Upper lobe of left lung (tissue), 6 donors: ENCODE measurements at regions not wholly inside any gene's neighbourhood (a gene's known extent, or its start where the extent isn't known, plus 50 kb on each side); places are given as distances from the start of the nearest gene placed in this dataset.

Experiments
- ATAC-seq, 2 donors: fragments of 200-7000 bp; cut with Tn5 transposase; one replicate each; pipeline ENCODE4 v1.9.1; 2022; ENCODE audit warnings: mild to moderate bottlenecking in 2 of 2, moderate library complexity in 2 of 2; ENCODE audit not compliant: low FRiP score in 2 of 2
- DNase-seq, 2 donors: peaks; one replicate each; pipeline ENCODE4 v3.0.0-alpha.2; 2019 to 2020
- H3K27ac ChIP-seq, 4 donors: fragments of 200-600 bp; sonication (generic); one replicate each; pipeline ENCODE4 v1.5.1; 2016 to 2019
- H3K27me3 ChIP-seq, 4 donors: fragments of 200-600 bp; sonication (generic); one replicate each; pipeline ENCODE4 v1.5.1; 2017 to 2019
- H3K36me3 ChIP-seq, 4 donors: fragments of 200-600 bp; sonication (generic); one replicate each; pipeline ENCODE4 v1.5.1; 2016 to 2019
- H3K4me1 ChIP-seq, 4 donors: fragments of 200-600 bp; sonication (generic); one replicate each; pipeline ENCODE4 v1.5.1; 2018 to 2019
- H3K4me3 ChIP-seq, 4 donors: fragments of 200-600 bp; sonication (generic); one replicate each; pipeline ENCODE4 v1.5.1; 2017 to 2019; ENCODE audit warnings: mild to moderate bottlenecking in 2 of 4, moderate library complexity in 1 of 4
- H3K9me3 ChIP-seq, 4 donors: fragments of 200-600 bp; sonication (generic); one replicate each; pipeline ENCODE4 v1.5.1; 2018 to 2019
- EP300 ChIP-seq, 4 donors: sonication (generic); formaldehyde crosslinking; IDR thresholded peaks; one replicate each; pipeline ENCODE4 v1.5.1; 2017; ENCODE audit warnings: antibody characterized with exemption in 4 of 4, control low read depth in 2 of 4
- POLR2A ChIP-seq, 4 donors: fragments of 450-650 bp; IDR thresholded peaks; one replicate each; pipeline ENCODE4 v1.5.1; 2016 to 2017; ENCODE audit warnings: antibody characterized with exemption in 4 of 4, mild to moderate bottlenecking in 2 of 4
- POLR2AphosphoS5 ChIP-seq, 2 donors: sonication (generic); formaldehyde crosslinking; IDR thresholded peaks; one replicate each; pipeline ENCODE4 v1.5.1; 2017; ENCODE audit warnings: antibody characterized with exemption in 2 of 2
- WGBS, 2 donors: methylation state at CpG; one replicate each; pipeline ENCODE4 v1.1.5; 2017 to 2018; 5-methylcytosine and 5-hydroxymethylcytosine counted together
- TF ChIP-seq, protein P1 (sequence below), 6 experiments: fragments of 450-650 bp in 4 of 6; fragments of 200-600 bp in 2 of 6; sonication (generic) in 2 of 6; IDR thresholded peaks; one replicate each; pipeline ENCODE4 v1.5.1; 2016 to 2019; ENCODE audit warnings: antibody characterized with exemption in 6 of 6
- donor health status: DM: no; HTN: no; CAD: no; lungs with moderate emphysema.
- donor health status: DM: no; HTN: yes; CAD: no; lungs with severe emphysema.

- no peaks in the 10 kb centered on the region for H3K36me3 ChIP-seq
- DNase-seq (no peak), ATAC-seq (no peak)
- H3K27ac ChIP-seq: no peak overlapping the region
- H3K27me3 ChIP-seq: no peaks in the 10 kb centered on the region
- no peak for TF ChIP-seq POLR2A (IDR thresholded peaks at IDR 0.05)
- no peak for TF ChIP-seq EP300 (IDR thresholded peaks at IDR 0.05)
- TF ChIP-seq POLR2AphosphoS5 (IDR thresholded peaks at IDR 0.05): no peak
- TF ChIP-seq, protein P1, sequence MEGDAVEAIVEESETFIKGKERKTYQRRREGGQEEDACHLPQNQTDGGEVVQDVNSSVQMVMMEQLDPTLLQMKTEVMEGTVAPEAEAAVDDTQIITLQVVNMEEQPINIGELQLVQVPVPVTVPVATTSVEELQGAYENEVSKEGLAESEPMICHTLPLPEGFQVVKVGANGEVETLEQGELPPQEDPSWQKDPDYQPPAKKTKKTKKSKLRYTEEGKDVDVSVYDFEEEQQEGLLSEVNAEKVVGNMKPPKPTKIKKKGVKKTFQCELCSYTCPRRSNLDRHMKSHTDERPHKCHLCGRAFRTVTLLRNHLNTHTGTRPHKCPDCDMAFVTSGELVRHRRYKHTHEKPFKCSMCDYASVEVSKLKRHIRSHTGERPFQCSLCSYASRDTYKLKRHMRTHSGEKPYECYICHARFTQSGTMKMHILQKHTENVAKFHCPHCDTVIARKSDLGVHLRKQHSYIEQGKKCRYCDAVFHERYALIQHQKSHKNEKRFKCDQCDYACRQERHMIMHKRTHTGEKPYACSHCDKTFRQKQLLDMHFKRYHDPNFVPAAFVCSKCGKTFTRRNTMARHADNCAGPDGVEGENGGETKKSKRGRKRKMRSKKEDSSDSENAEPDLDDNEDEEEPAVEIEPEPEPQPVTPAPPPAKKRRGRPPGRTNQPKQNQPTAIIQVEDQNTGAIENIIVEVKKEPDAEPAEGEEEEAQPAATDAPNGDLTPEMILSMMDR (IDR thresholded peaks at IDR 0.05): no peak
- H3K9me3 ChIP-seq: no peaks in the 10 kb centered on the region
- H3K4me3 ChIP-seq: no peak overlapping the region
- WGBS, 2 donors: 83 to 86% methylated on average over 1 of the region's 1 CpG
- peaks cover 0 to 2% (median 0%) of the 10 kb centered on the region in 4 donors for H3K4me1 ChIP-seq
These were observed 317.7 kb upstream of the NOCT start for GRCh38 chr4:138697851-138698250.

DNA sequence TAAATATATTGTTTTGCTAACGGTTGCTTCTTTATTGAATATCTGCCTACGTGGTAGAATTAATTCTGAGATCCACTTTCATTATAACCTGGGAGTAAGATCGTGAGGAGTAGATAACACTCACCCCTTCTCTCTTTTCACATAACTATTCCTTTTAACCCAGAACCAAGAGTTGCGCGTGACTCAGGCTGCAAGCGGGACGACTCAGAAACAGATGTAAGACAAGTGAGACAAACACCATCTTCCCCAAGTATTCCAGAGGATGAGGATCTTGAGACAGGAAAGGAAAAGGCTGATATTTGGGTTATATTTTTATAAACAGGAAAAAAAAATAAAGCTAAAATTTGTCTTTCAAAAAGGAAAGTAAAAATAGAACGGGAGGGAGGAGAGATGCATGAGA lies 318.8 kb upstream of the NOCT start:
- ATAC-seq: no peak
- TF ChIP-seq POLR2A (IDR thresholded peaks at IDR 0.05): no peak
- TF ChIP-seq POLR2AphosphoS5 (IDR thresholded peaks at IDR 0.05): no peak
- TF ChIP-seq, protein P1 (IDR thresholded peaks at IDR 0.05): no peak
- TF ChIP-seq EP300 (IDR thresholded peaks at IDR 0.05): no peak

DNA sequence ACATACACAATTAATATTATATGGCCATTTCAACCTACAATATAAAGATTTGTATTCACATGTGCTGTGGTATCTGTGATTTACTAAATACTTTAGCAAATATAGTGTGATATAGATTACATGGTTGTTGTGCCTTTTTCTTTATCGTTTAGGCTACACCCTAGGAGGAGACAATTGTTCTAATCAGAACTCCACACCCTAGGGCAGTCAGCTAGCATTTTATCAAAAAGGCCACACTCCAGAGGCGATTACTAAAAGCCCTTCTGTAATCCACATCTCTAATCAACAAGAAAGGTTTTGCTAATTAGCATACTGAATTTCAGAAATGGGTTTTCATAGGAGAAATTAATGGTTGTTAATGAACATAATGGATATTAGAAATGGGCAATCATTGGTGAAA lies 319.5 kb upstream of the NOCT start:
- no peaks in the 10 kb centered on the region for H3K9me3 ChIP-seq
- H3K36me3 ChIP-seq: no peaks in the 10 kb centered on the region
- 83 to 90% methylated on average over 2 of the region's 2 CpGs for WGBS, 2 donors
- H3K4me3 ChIP-seq: no peak overlapping the region
- no peak overlapping the region for H3K27ac ChIP-seq
- ATAC-seq: no peak
- TF ChIP-seq POLR2AphosphoS5 (IDR thresholded peaks at IDR 0.05) (no peak), EP300 (IDR thresholded peaks at IDR 0.05) (no peak), POLR2A (IDR thresholded peaks at IDR 0.05) (no peak)
- TF ChIP-seq, protein P1 (IDR thresholded peaks at IDR 0.05): no peak
- H3K27me3 ChIP-seq: no peaks in the 10 kb centered on the region
- H3K4me1 ChIP-seq: peaks cover 0 to 2% (median 0%) of the 10 kb centered on the region in 4 donors
- DNase-seq: no peak

More for the DNA sequence above, 318.8 kb upstream of the NOCT start:
- Histone ChIP-seq H3K9me3 (no peaks in the 10 kb centered on the region), H3K4me1 (peaks cover 0 to 2% (median 0%) of the 10 kb centered on the region in 4 donors), H3K27me3 (no peaks in the 10 kb centered on the region), H3K27ac (no peak overlapping the region), H3K36me3 (no peaks in the 10 kb centered on the region), H3K4me3 (no peak overlapping the region)
- DNase-seq: no peak
- 75 to 81% methylated on average over 8 of the region's 8 CpGs for WGBS, 2 donors

- 42 to 55% methylated on average over 3 of the region's 3 CpGs for WGBS, 2 donors
- TF ChIP-seq, protein P1 (IDR thresholded peaks at IDR 0.05): no peak
- no peak for TF ChIP-seq EP300 (IDR thresholded peaks at IDR 0.05)
- TF ChIP-seq POLR2A (IDR thresholded peaks at IDR 0.05): no peak
- no peak for TF ChIP-seq POLR2AphosphoS5 (IDR thresholded peaks at IDR 0.05)
- H3K4me1 ChIP-seq: peaks cover 0 to 2% (median 0%) of the 10 kb centered on the region in 4 donors
- H3K4me3 ChIP-seq: no peak overlapping the region
- H3K9me3 ChIP-seq: no peaks in the 10 kb centered on the region
- ATAC-seq (no peak), DNase-seq (no peak)
- no peaks in the 10 kb centered on the region for H3K27me3 ChIP-seq
- no peak overlapping the region for H3K27ac ChIP-seq
- H3K36me3 ChIP-seq: no peaks in the 10 kb centered on the region
These were observed 322.1 kb upstream of the NOCT start for GRCh38 chr4:138693526-138693925.

DNA sequence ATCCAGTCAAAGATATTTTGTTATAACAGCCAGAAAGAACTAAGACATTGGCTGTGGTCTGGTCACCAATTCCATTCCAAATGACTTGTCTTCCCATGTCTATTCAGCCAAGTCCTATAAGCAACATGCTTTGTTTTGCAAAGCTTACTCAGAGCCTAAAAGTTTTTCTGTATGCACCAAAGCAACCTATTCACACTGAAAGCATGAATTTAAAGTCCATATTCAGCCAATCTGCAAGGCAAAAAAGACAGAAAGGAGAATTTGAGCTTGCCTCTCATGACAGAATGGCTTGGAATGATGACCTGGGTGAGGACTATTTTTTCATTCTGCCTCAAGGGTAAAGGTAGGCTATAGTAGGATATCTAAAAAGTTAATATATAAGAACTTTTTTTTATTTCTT lies 323.2 kb upstream of the NOCT start:
- Histone ChIP-seq H3K36me3 (no peaks in the 10 kb centered on the region), H3K9me3 (no peaks in the 10 kb centered on the region), H3K27ac (no peak overlapping the region), H3K4me1 (peaks cover 0 to 2% (median 0%) of the 10 kb centered on the region in 4 donors), H3K27me3 (no peaks in the 10 kb centered on the region), H3K4me3 (no peak overlapping the region)
- no peak for ATAC-seq
- DNase-seq: no peak
- no peak for TF ChIP-seq POLR2A (IDR thresholded peaks at IDR 0.05)
- no peak for TF ChIP-seq EP300 (IDR thresholded peaks at IDR 0.05)
- TF ChIP-seq, protein P1 (IDR thresholded peaks at IDR 0.05): no peak
- no peak for TF ChIP-seq POLR2AphosphoS5 (IDR thresholded peaks at IDR 0.05)
